GM12878 (cell line): ENCODE measurements at regions not wholly inside any gene's neighbourhood (a gene's known extent, or its start where the extent isn't known, plus 50 kb on each side); places are given as distances from the start of the nearest gene placed in this dataset.

Source experiments
- BCLAF1 ChIP-seq: fragments of 450-650 bp; IDR thresholded peaks from 2 replicates; pipeline ENCODE4 v1.6.1; 2017; ENCODE audit warnings: antibody characterized with exemption, mild to moderate bottlenecking, moderate library complexity
- CUX1 ChIP-seq: IDR thresholded peaks from 2 replicates; pipeline ENCODE4 v1.6.1; 2012; ENCODE audit warnings: improper control_type of control experiment, low read depth, low read length; ENCODE audit not compliant: insufficient replicate concordance
- E2F4 ChIP-seq: IDR thresholded peaks from 2 replicates; pipeline ENCODE4 v1.6.1; 2012; ENCODE audit warnings: low read depth, low read length, improper control_type of control experiment
- E2F8 ChIP-seq: fragments of 450-650 bp; IDR thresholded peaks from 2 replicates; pipeline ENCODE4 v1.6.1; 2018; ENCODE audit warnings: mild to moderate bottlenecking, low read depth, moderate library complexity; ENCODE audit not compliant: partially characterized antibody
- ELK1 ChIP-seq: IDR thresholded peaks from 2 replicates; pipeline ENCODE4 v1.6.1; 2012; ENCODE audit warnings: low read depth, low read length, improper control_type of control experiment
- IRF4 ChIP-seq: IDR thresholded peaks from 2 replicates; pipeline ENCODE4 v1.6.1; 2011; ENCODE audit warnings: low read depth, low read length
- NFYB ChIP-seq: IDR thresholded peaks from 2 replicates; pipeline ENCODE4 v1.6.1; 2011; ENCODE audit warnings: low read depth, mild to moderate bottlenecking, low read length, improper control_type of control experiment, moderate library complexity; ENCODE audit not compliant: insufficient read depth
- RAD21 ChIP-seq: IDR thresholded peaks from 2 replicates; pipeline ENCODE4 v1.6.1; 2011; ENCODE audit warnings: mild to moderate bottlenecking, low read depth, low read length, moderate library complexity; ENCODE audit not compliant: insufficient read depth
- RBBP5 ChIP-seq: fragments of 200-600 bp; sonication (generic); conservative IDR thresholded peaks from 2 replicates; pipeline ENCODE4 v1.6.1; 2016
- RCOR1 ChIP-seq: conservative IDR thresholded peaks from 2 replicates; pipeline ENCODE4 v1.6.1; 2012; ENCODE audit warnings: low read depth, low read length, improper control_type of control experiment
- SMAD1 ChIP-seq: fragments of 450-650 bp; IDR thresholded peaks from 2 replicates; pipeline ENCODE4 v1.6.1; 2018; ENCODE audit warnings: mild to moderate bottlenecking, low read depth; ENCODE audit not compliant: partially characterized antibody
- SMAD5 ChIP-seq: IDR thresholded peaks from 2 replicates; pipeline ENCODE4 v1.6.1; 2016; ENCODE audit warnings: antibody characterized with exemption, low read depth
- SREBF2 ChIP-seq: IDR thresholded peaks from 2 replicates; pipeline ENCODE4 v1.6.1; 2012; ENCODE audit warnings: mild to moderate bottlenecking, low read length
- SRF ChIP-seq, 2 experiments: IDR thresholded peaks; 2 replicates each; pipeline ENCODE4 v1.6.1; 2011; ENCODE audit warnings: low read depth in 2 of 2, low read length in 2 of 2, mild to moderate bottlenecking in 1 of 2, moderate library complexity in 1 of 2
- ZNF274 ChIP-seq: IDR thresholded peaks from one replicate; pipeline ENCODE4 v1.8.0; 2011; ENCODE audit not compliant: insufficient read length, insufficient read depth

- no peak for TF ChIP-seq E2F4
- no peak for TF ChIP-seq SREBF2
- no peak for TF ChIP-seq ELK1
- TF ChIP-seq NFYB: no peak
- TF ChIP-seq SMAD1: no peak
- TF ChIP-seq CUX1: no peak
- no peak for TF ChIP-seq RAD21
- no peak for TF ChIP-seq BCLAF1
- TF ChIP-seq SRF (IDR thresholded peaks at IDR 0.05; ENCODE audit: low read depth in 2 of 2, low read length in 2 of 2): no peak
- no peak for TF ChIP-seq RCOR1
- no peak for TF ChIP-seq E2F8
- TF ChIP-seq SMAD5: no peak
- peak; percentile 78 for TF ChIP-seq IRF4
- TF ChIP-seq ZNF274: no peak
- no peak for TF ChIP-seq RBBP5
These were observed 104.3 kb downstream of the AHR start (continued) for GRCh38 chr7:17402628-17403278.
